ENCODE measurements at regions not wholly inside any gene's neighbourhood (a gene's known extent, or its start where the extent isn't known, plus 50 kb on each side); places are given as distances from the start of the nearest gene placed in this dataset.
"Not testable (repeated sequence)": the region's sequence is repeated elsewhere in the genome, so short reads cannot be mapped to it uniquely, and the experiment has no call there.

- FAIRE-seq (no peak), DNase-seq (ENCODE audit: insufficient read length) (no peak)
- no peak for TF ChIP-seq TAF1 (IDR thresholded peaks at IDR 0.05; ENCODE audit: borderline replicate concordance, low read depth, low read length)
- no peak for TF ChIP-seq POLR2A (IDR thresholded peaks at IDR 0.05; ENCODE audit: low read depth, low read length)
- no peak for TF ChIP-seq POLR2AphosphoS5 (IDR thresholded peaks at IDR 0.05; ENCODE audit: low read depth, low read length)
Measured at GRCh38 chr13:31588893-31589292, 150.4 kb upstream of the RXFP2 start.

GRCh38 chr13:31591642-31592233 lies 147.6 kb upstream of the RXFP2 start:
- DNase-seq (ENCODE audit: insufficient read length) (no peak), FAIRE-seq (no peak)
- TF ChIP-seq POLR2A (IDR thresholded peaks at IDR 0.05; ENCODE audit: low read depth, low read length) (no peak), POLR2AphosphoS5 (IDR thresholded peaks at IDR 0.05; ENCODE audit: low read depth, low read length) (no peak), TAF1 (IDR thresholded peaks at IDR 0.05; ENCODE audit: borderline replicate concordance, low read depth, low read length) (no peak)

- FAIRE-seq (no peak), DNase-seq (ENCODE audit: insufficient read length) (no peak)
- no peak for TF ChIP-seq POLR2AphosphoS5 (IDR thresholded peaks at IDR 0.05; ENCODE audit: low read depth, low read length)
- TF ChIP-seq POLR2A (IDR thresholded peaks at IDR 0.05; ENCODE audit: low read depth, low read length), result no peak
- TF ChIP-seq TAF1 (IDR thresholded peaks at IDR 0.05; ENCODE audit: borderline replicate concordance, low read depth, low read length), result no peak
Measured at GRCh38 chr13:31594056-31594455, 145.3 kb upstream of the RXFP2 start.

- FAIRE-seq (no peak), DNase-seq (ENCODE audit: insufficient read length) (no peak)
- TF ChIP-seq POLR2AphosphoS5 (IDR thresholded peaks at IDR 0.05; ENCODE audit: low read depth, low read length), result no peak
- TF ChIP-seq POLR2A (IDR thresholded peaks at IDR 0.05; ENCODE audit: low read depth, low read length), result no peak
- no peak for TF ChIP-seq TAF1 (IDR thresholded peaks at IDR 0.05; ENCODE audit: borderline replicate concordance, low read depth, low read length)
Measured at GRCh38 chr13:31595563-31595962, 143.8 kb upstream of the RXFP2 start.

GRCh38 chr13:31598990-31599389 lies 140.3 kb upstream of the RXFP2 start:
- DNase-seq (ENCODE audit: insufficient read length) (no peak), FAIRE-seq (no peak)
- TF ChIP-seq TAF1 (IDR thresholded peaks at IDR 0.05; ENCODE audit: borderline replicate concordance, low read depth, low read length) (no peak), POLR2A (IDR thresholded peaks at IDR 0.05; ENCODE audit: low read depth, low read length) (no peak), POLR2AphosphoS5 (IDR thresholded peaks at IDR 0.05; ENCODE audit: low read depth, low read length) (no peak)

GRCh38 chr13:31605076-31605860 lies 134.1 kb upstream of the RXFP2 start:
- FAIRE-seq (no peak), DNase-seq (ENCODE audit: insufficient read length) (no peak)
- TF ChIP-seq TAF1 (IDR thresholded peaks at IDR 0.05; ENCODE audit: borderline replicate concordance, low read depth, low read length) (no peak), POLR2A (IDR thresholded peaks at IDR 0.05; ENCODE audit: low read depth, low read length) (no peak), POLR2AphosphoS5 (IDR thresholded peaks at IDR 0.05; ENCODE audit: low read depth, low read length) (no peak)

GRCh38 chr13:31607531-31607930 lies 131.8 kb upstream of the RXFP2 start:
- FAIRE-seq; DNase-seq (ENCODE audit: insufficient read length): not testable (repeated sequence)

- not testable (repeated sequence) for DNase-seq (ENCODE audit: insufficient read length); FAIRE-seq
Measured at GRCh38 chr13:31608780-31609179, 130.5 kb upstream of the RXFP2 start.

- TF ChIP-seq TAF1 (IDR thresholded peaks at IDR 0.05; ENCODE audit: borderline replicate concordance, low read depth, low read length) (no peak), POLR2A (IDR thresholded peaks at IDR 0.05; ENCODE audit: low read depth, low read length) (no peak), POLR2AphosphoS5 (IDR thresholded peaks at IDR 0.05; ENCODE audit: low read depth, low read length) (no peak)
- FAIRE-seq, result no peak
- DNase-seq (ENCODE audit: insufficient read length), result no peak
Measured at GRCh38 chr13:31610270-31610998, 128.9 kb upstream of the RXFP2 start.

GRCh38 chr13:31611214-31611613 lies 128.1 kb upstream of the RXFP2 start:
- DNase-seq (ENCODE audit: insufficient read length), result no peak
- FAIRE-seq, result no peak
- TF ChIP-seq TAF1 (IDR thresholded peaks at IDR 0.05; ENCODE audit: borderline replicate concordance, low read depth, low read length) (no peak), POLR2AphosphoS5 (IDR thresholded peaks at IDR 0.05; ENCODE audit: low read depth, low read length) (no peak), POLR2A (IDR thresholded peaks at IDR 0.05; ENCODE audit: low read depth, low read length) (no peak)

- FAIRE-seq (no peak), DNase-seq (ENCODE audit: insufficient read length) (no peak)
- TF ChIP-seq POLR2AphosphoS5 (IDR thresholded peaks at IDR 0.05; ENCODE audit: low read depth, low read length) (no peak), POLR2A (IDR thresholded peaks at IDR 0.05; ENCODE audit: low read depth, low read length) (no peak), TAF1 (IDR thresholded peaks at IDR 0.05; ENCODE audit: borderline replicate concordance, low read depth, low read length) (no peak)
Measured at GRCh38 chr13:31614073-31614472, 125.3 kb upstream of the RXFP2 start.

GRCh38 chr13:31614704-31615103 lies 124.6 kb upstream of the RXFP2 start:
- no peak for FAIRE-seq
- DNase-seq (ENCODE audit: insufficient read length), result no peak
- TF ChIP-seq POLR2A (IDR thresholded peaks at IDR 0.05; ENCODE audit: low read depth, low read length) (no peak), TAF1 (IDR thresholded peaks at IDR 0.05; ENCODE audit: borderline replicate concordance, low read depth, low read length) (no peak)

All from GM12892 (cell line).